ENCODE measurements at regions not wholly inside any gene's neighbourhood (a gene's known extent, or its start where the extent isn't known, plus 50 kb on each side); places are given as distances from the start of the nearest gene placed in this dataset.

DNA sequence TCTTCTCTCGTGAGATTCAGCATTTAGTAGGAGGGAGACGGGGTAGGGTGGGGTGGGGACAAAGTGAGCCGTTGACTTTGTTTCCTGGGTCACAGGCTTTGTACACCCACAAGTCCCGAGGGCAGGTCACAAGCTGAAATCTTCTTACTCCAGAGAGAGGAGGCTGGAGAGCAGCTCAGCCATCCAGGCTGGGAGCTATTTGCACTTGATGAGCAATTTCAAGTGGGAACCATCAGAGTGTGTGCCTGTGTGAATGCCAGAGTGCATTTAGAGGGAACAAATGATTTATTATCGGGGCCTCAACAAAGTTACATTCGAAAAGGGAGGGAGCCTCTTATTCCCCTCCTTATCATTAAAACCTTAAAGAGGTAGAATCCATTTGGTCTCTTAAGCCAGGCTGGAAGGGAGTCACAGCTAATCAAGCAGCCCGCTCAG lies 155.7 kb upstream of the JARID2 start:
- no peak for ATAC-seq
- TF ChIP-seq SNAI2 (CRISPR knock-in tag; IDR thresholded peaks at IDR 0.05) = no peak
- TF ChIP-seq ZC3H10 (CRISPR knock-in tag; IDR thresholded peaks at IDR 0.05) = no peak
- TF ChIP-seq ZNF70 (CRISPR knock-in tag; IDR thresholded peaks at IDR 0.05) = no peak
- TF ChIP-seq TOX (CRISPR knock-in tag; IDR thresholded peaks at IDR 0.05; ENCODE audit: borderline replicate concordance) = no peak
- TF ChIP-seq, protein P1, sequence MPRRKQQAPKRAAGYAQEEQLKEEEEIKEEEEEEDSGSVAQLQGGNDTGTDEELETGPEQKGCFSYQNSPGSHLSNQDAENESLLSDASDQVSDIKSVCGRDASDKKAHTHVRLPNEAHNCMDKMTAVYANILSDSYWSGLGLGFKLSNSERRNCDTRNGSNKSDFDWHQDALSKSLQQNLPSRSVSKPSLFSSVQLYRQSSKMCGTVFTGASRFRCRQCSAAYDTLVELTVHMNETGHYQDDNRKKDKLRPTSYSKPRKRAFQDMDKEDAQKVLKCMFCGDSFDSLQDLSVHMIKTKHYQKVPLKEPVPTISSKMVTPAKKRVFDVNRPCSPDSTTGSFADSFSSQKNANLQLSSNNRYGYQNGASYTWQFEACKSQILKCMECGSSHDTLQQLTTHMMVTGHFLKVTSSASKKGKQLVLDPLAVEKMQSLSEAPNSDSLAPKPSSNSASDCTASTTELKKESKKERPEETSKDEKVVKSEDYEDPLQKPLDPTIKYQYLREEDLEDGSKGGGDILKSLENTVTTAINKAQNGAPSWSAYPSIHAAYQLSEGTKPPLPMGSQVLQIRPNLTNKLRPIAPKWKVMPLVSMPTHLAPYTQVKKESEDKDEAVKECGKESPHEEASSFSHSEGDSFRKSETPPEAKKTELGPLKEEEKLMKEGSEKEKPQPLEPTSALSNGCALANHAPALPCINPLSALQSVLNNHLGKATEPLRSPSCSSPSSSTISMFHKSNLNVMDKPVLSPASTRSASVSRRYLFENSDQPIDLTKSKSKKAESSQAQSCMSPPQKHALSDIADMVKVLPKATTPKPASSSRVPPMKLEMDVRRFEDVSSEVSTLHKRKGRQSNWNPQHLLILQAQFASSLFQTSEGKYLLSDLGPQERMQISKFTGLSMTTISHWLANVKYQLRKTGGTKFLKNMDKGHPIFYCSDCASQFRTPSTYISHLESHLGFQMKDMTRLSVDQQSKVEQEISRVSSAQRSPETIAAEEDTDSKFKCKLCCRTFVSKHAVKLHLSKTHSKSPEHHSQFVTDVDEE (CRISPR knock-in tag; IDR thresholded peaks at IDR 0.05) = no peak
- TF ChIP-seq CSDC2 (CRISPR knock-in tag; IDR thresholded peaks at IDR 0.05) = no peak
- TF ChIP-seq ZFP3 (CRISPR knock-in tag; IDR thresholded peaks at IDR 0.05) = no peak
- no peak for TF ChIP-seq OSR1 (CRISPR knock-in tag; IDR thresholded peaks at IDR 0.05)
- TF ChIP-seq PPARA (CRISPR knock-in tag; IDR thresholded peaks at IDR 0.05; ENCODE audit: borderline replicate concordance) = no peak
- TF ChIP-seq, protein P2, sequence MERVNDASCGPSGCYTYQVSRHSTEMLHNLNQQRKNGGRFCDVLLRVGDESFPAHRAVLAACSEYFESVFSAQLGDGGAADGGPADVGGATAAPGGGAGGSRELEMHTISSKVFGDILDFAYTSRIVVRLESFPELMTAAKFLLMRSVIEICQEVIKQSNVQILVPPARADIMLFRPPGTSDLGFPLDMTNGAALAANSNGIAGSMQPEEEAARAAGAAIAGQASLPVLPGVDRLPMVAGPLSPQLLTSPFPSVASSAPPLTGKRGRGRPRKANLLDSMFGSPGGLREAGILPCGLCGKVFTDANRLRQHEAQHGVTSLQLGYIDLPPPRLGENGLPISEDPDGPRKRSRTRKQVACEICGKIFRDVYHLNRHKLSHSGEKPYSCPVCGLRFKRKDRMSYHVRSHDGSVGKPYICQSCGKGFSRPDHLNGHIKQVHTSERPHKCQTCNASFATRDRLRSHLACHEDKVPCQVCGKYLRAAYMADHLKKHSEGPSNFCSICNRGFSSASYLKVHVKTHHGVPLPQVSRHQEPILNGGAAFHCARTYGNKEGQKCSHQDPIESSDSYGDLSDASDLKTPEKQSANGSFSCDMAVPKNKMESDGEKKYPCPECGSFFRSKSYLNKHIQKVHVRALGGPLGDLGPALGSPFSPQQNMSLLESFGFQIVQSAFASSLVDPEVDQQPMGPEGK (CRISPR knock-in tag; IDR thresholded peaks at IDR 0.05; ENCODE audit: borderline replicate concordance) = no peak
- TF ChIP-seq ZNF565 (CRISPR knock-in tag; conservative IDR thresholded peaks at IDR 0.05; ENCODE audit: low read depth) = no peak
- TF ChIP-seq BACH2 (CRISPR knock-in tag; IDR thresholded peaks at IDR 0.05; ENCODE audit: borderline replicate concordance) = no peak
- no peak for TF ChIP-seq ZNF8 (CRISPR knock-in tag; IDR thresholded peaks at IDR 0.05)
- TF ChIP-seq ARNTL (CRISPR knock-in tag; IDR thresholded peaks at IDR 0.05; ENCODE audit: borderline replicate concordance, low read depth) = no peak
- TF ChIP-seq ESRRG (CRISPR knock-in tag; IDR thresholded peaks at IDR 0.05) = no peak
- TF ChIP-seq, protein P3, sequence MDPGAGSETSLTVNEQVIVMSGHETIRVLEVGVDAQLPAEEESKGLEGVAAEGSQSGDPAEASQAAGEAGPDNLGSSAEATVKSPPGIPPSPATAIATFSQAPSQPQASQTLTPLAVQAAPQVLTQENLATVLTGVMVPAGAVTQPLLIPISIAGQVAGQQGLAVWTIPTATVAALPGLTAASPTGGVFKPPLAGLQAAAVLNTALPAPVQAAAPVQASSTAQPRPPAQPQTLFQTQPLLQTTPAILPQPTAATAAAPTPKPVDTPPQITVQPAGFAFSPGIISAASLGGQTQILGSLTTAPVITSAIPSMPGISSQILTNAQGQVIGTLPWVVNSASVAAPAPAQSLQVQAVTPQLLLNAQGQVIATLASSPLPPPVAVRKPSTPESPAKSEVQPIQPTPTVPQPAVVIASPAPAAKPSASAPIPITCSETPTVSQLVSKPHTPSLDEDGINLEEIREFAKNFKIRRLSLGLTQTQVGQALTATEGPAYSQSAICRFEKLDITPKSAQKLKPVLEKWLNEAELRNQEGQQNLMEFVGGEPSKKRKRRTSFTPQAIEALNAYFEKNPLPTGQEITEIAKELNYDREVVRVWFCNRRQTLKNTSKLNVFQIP (CRISPR knock-in tag; IDR thresholded peaks at IDR 0.05; ENCODE audit: borderline replicate concordance, low read depth) = no peak
- TF ChIP-seq, protein P4, sequence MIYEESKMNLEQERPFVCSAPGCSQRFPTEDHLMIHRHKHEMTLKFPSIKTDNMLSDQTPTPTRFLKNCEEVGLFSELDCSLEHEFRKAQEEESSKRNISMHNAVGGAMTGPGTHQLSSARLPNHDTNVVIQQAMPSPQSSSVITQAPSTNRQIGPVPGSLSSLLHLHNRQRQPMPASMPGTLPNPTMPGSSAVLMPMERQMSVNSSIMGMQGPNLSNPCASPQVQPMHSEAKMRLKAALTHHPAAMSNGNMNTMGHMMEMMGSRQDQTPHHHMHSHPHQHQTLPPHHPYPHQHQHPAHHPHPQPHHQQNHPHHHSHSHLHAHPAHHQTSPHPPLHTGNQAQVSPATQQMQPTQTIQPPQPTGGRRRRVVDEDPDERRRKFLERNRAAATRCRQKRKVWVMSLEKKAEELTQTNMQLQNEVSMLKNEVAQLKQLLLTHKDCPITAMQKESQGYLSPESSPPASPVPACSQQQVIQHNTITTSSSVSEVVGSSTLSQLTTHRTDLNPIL (CRISPR knock-in tag; IDR thresholded peaks at IDR 0.05; ENCODE audit: low read depth) = no peak
- TF ChIP-seq TCF4 (CRISPR knock-in tag; IDR thresholded peaks at IDR 0.05; ENCODE audit: borderline replicate concordance) = no peak
- no peak for TF ChIP-seq RARB (CRISPR knock-in tag; IDR thresholded peaks at IDR 0.05)

DNA sequence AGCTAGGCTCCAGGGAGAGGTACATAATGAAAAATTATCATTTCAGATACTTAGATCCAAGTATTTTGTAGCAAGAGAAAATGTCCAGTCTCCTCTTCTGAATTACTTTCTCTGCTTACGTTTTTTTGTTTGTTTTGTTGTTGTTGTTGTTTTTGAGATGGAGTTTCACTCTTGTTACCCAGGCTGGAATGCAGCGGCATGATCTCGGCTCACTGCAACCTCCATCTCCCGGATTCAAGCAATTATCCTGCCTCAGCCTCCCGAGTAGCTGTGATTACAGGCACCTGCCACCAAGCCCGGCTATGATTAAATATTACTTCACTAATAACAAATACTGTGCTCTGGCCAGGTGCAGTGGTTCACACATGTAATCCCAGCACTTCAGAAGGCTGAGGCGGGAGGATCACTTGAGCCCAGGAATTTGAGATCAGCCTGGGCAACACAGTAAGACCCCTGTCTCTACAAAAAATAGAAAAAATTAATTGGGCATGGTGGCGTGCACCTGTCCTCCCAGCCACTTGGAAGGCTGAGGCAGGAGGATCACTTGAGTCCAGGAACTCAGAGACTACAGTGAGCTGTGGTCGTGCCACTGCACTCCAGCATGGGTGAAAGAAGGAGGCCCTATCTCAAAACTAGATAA lies 155.0 kb upstream of the JARID2 start:
- TF ChIP-seq, protein P3 (CRISPR knock-in tag; IDR thresholded peaks at IDR 0.05; ENCODE audit: borderline replicate concordance, low read depth) = no peak
- TF ChIP-seq TOX (CRISPR knock-in tag; IDR thresholded peaks at IDR 0.05; ENCODE audit: borderline replicate concordance) = no peak
- TF ChIP-seq ZNF8 (CRISPR knock-in tag; IDR thresholded peaks at IDR 0.05) = no peak
- no peak for TF ChIP-seq SNAI2 (CRISPR knock-in tag; IDR thresholded peaks at IDR 0.05)
- no peak for TF ChIP-seq ZFP30 (CRISPR knock-in tag; IDR thresholded peaks at IDR 0.05)
- TF ChIP-seq PPARA (CRISPR knock-in tag; IDR thresholded peaks at IDR 0.05; ENCODE audit: borderline replicate concordance) = no peak
- TF ChIP-seq, protein P5, sequence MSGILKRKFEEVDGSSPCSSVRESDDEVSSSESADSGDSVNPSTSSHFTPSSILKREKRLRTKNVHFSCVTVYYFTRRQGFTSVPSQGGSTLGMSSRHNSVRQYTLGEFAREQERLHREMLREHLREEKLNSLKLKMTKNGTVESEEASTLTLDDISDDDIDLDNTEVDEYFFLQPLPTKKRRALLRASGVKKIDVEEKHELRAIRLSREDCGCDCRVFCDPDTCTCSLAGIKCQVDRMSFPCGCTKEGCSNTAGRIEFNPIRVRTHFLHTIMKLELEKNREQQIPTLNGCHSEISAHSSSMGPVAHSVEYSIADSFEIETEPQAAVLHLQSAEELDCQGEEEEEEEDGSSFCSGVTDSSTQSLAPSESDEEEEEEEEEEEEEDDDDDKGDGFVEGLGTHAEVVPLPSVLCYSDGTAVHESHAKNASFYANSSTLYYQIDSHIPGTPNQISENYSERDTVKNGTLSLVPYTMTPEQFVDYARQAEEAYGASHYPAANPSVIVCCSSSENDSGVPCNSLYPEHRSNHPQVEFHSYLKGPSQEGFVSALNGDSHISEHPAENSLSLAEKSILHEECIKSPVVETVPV (CRISPR knock-in tag; IDR thresholded peaks at IDR 0.05) = no peak
- TF ChIP-seq RARB (CRISPR knock-in tag; IDR thresholded peaks at IDR 0.05) = no peak
- no peak for TF ChIP-seq BACH2 (CRISPR knock-in tag; IDR thresholded peaks at IDR 0.05; ENCODE audit: borderline replicate concordance)
- TF ChIP-seq, protein P2 (CRISPR knock-in tag; IDR thresholded peaks at IDR 0.05; ENCODE audit: borderline replicate concordance) = no peak
- no peak for TF ChIP-seq ZFP3 (CRISPR knock-in tag; IDR thresholded peaks at IDR 0.05)
- no peak for TF ChIP-seq ZC3H10 (CRISPR knock-in tag; IDR thresholded peaks at IDR 0.05)
- TF ChIP-seq, protein P4 (CRISPR knock-in tag; IDR thresholded peaks at IDR 0.05; ENCODE audit: low read depth) = no peak
- no peak for TF ChIP-seq ARNTL (CRISPR knock-in tag; IDR thresholded peaks at IDR 0.05; ENCODE audit: borderline replicate concordance, low read depth)
- ATAC-seq = no peak
